ENCODE measurements at regions not wholly inside any gene's neighbourhood (a gene's known extent, or its start where the extent isn't known, plus 50 kb on each side); places are given as distances from the start of the nearest gene placed in this dataset.

DNA sequence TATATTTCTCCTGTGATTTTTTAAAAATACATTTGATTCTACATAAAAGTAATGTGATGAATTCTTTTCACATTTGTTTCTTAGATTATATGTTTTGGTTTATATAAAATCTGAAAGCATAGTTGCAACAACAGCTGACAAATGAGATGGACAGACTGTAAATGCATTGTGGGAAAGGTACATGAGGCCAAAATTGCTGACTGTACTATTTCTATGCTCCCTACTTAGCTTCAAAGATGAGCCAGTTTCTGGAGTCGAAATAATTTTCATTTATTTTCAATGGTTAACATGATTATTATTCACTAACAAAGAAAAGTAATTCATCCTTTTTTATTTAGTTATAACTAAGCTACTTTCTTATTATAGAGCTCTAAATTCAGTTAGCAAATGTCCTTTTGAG, 441.3 kb upstream of the CCNG1 start:
- no peak overlapping the region for H4K8ac ChIP-seq (replicated peaks; ENCODE audit: insufficient read length, low read depth, low read length)
- no peak overlapping the region for H3K27ac ChIP-seq (ENCODE audit: insufficient read length, low read depth, low read length)
- no peak overlapping the region for H2BK120ac ChIP-seq (ENCODE audit: low read depth, low read length, poor library complexity, severe bottlenecking)
- no peaks in the 10 kb centered on the region for H3K9me3 ChIP-seq (ENCODE audit: control insufficient read depth, low read depth, low read length)
- H2BK12ac ChIP-seq (ENCODE audit: insufficient read length, low read depth, low read length), result no peak overlapping the region
- no peak overlapping the region for H3K18ac ChIP-seq (ENCODE audit: insufficient read length, low read depth, low read length)
- no CpG with 5 or more reads among the region's 1 CpG for WGBS (ENCODE audit: extremely low coverage, insufficient read length, low lambda C conversion rate)
- no peaks in the 10 kb centered on the region for H3K27me3 ChIP-seq (ENCODE audit: insufficient read depth, low read length)
- no peak for DNase-seq
- H3K56ac ChIP-seq (ENCODE audit: insufficient read length, low read depth, low read length), result no peak overlapping the region
- H2BK5ac ChIP-seq (ENCODE audit: insufficient read length, low read length), result no peak overlapping the region
- no peak overlapping the region for H2AFZ ChIP-seq (ENCODE audit: low read length)
- H3K9ac ChIP-seq (ENCODE audit: extremely low read depth, insufficient read length, low read length), result no peak overlapping the region
- H2BK15ac ChIP-seq (ENCODE audit: low read depth, low read length), result no peak overlapping the region
- no peak overlapping the region for H3K27ac Mint-ChIP-seq
- H3K79me1 ChIP-seq (ENCODE audit: insufficient read depth, low read depth, low read length, poor library complexity, severe bottlenecking), result no peaks in the 10 kb centered on the region
- H4K20me1 ChIP-seq (ENCODE audit: control insufficient read depth, insufficient read depth, insufficient read length), result no peaks in the 10 kb centered on the region
- no peak overlapping the region for H3K4me3 Mint-ChIP-seq
- no peak overlapping the region for H3K4me2 ChIP-seq (ENCODE audit: insufficient read depth, insufficient read length, low read length)
- H4K5ac ChIP-seq (ENCODE audit: insufficient read length, low read depth, low read length), result no peak overlapping the region
- TF ChIP-seq, protein P1, sequence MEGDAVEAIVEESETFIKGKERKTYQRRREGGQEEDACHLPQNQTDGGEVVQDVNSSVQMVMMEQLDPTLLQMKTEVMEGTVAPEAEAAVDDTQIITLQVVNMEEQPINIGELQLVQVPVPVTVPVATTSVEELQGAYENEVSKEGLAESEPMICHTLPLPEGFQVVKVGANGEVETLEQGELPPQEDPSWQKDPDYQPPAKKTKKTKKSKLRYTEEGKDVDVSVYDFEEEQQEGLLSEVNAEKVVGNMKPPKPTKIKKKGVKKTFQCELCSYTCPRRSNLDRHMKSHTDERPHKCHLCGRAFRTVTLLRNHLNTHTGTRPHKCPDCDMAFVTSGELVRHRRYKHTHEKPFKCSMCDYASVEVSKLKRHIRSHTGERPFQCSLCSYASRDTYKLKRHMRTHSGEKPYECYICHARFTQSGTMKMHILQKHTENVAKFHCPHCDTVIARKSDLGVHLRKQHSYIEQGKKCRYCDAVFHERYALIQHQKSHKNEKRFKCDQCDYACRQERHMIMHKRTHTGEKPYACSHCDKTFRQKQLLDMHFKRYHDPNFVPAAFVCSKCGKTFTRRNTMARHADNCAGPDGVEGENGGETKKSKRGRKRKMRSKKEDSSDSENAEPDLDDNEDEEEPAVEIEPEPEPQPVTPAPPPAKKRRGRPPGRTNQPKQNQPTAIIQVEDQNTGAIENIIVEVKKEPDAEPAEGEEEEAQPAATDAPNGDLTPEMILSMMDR (conservative IDR thresholded peaks at IDR 0.05), result no peak
- no peaks in the 10 kb centered on the region for H3K4me1 Mint-ChIP-seq
- H3T11ph ChIP-seq (ENCODE audit: low read length), result no peak overlapping the region
- no peaks in the 10 kb centered on the region for H3K27me3 Mint-ChIP-seq (ENCODE audit: low read depth)
- H2AK5ac ChIP-seq (ENCODE audit: insufficient read length, low read length), result no peak overlapping the region
- no peak overlapping the region for H4K91ac ChIP-seq (ENCODE audit: insufficient read length, low read depth, low read length)
- H2BK20ac ChIP-seq (ENCODE audit: low read depth, low read length, poor library complexity, severe bottlenecking), result no peak overlapping the region
- no peaks in the 10 kb centered on the region for H3K9me3 Mint-ChIP-seq
- H3K36me3 Mint-ChIP-seq (ENCODE audit: insufficient read depth in 1 of 3, low read depth in 3 of 3), result no peaks in the 10 kb centered on the region
- no peak overlapping the region for H3K14ac ChIP-seq (ENCODE audit: insufficient read depth, low read length)
- H3K4ac ChIP-seq (ENCODE audit: low read depth, low read length), result no peak overlapping the region
- no peaks in the 10 kb centered on the region for H3K23me2 ChIP-seq (ENCODE audit: insufficient read length, low read depth, low read length, poor library complexity, severe bottlenecking)
- no peaks in the 10 kb centered on the region for H3K79me2 ChIP-seq (ENCODE audit: insufficient read depth, low read length)
- H3K23ac ChIP-seq (ENCODE audit: insufficient read length, low read depth, low read length), result no peak overlapping the region
- no peaks in the 10 kb centered on the region for H3K4me1 ChIP-seq (ENCODE audit: insufficient read depth, low read length)
